Colonic mucosa (tissue), 4 donors: ENCODE measurements at regions not wholly inside any gene's neighbourhood (a gene's known extent, or its start where the extent isn't known, plus 50 kb on each side); places are given as distances from the start of the nearest gene placed in this dataset.
A peak's percentile ranks its signal among the peaks of the same experiment; 100 is the strongest.

Source experiments
- DNase-seq: peaks from one replicate; pipeline ENCODE4 v3.0.0-alpha.2; 2020
- H3K27ac ChIP-seq: fragments of 200-600 bp; one replicate; pipeline ENCODE4 v1.8.0; 2021
- H3K27me3 ChIP-seq: fragments of 200-600 bp; one replicate; pipeline ENCODE4 v1.8.0; 2021
- H3K36me3 ChIP-seq: fragments of 200-600 bp; one replicate; pipeline ENCODE4 v1.8.0; 2021
- H3K4me1 ChIP-seq: fragments of 200-600 bp; one replicate; pipeline ENCODE4 v1.8.0; 2021; ENCODE audit warnings: mild to moderate bottlenecking
- H3K4me3 ChIP-seq: fragments of 200-600 bp; one replicate; pipeline ENCODE4 v1.8.0; 2021
- H3K9ac ChIP-seq, 2 donors: one replicate each; pipeline ENCODE4 v1.7.0; 2013; ENCODE audit warnings: control low read depth in 2 of 2, low read depth in 2 of 2, low read length in 2 of 2
- H3K9me3 ChIP-seq: fragments of 200-600 bp; one replicate; pipeline ENCODE4 v1.8.0; 2021
- CTCF ChIP-seq: fragments of 200-600 bp; IDR thresholded peaks from one replicate; pipeline ENCODE4 v1.8.0; 2022; ENCODE audit warnings: antibody characterized with exemption, mild to moderate bottlenecking
- intact Hi-C: fragments of 100-400 bp; cut with DNase I; formaldehyde crosslinking; loops from one replicate; pipeline ENCODE4 v1.14.1; 2022
- donor health status: healthy.
- donor health status: DM: no; HTN: no; CAD: no.
- donor health status: DM: no; HTN: no; CAD: no.

DNA sequence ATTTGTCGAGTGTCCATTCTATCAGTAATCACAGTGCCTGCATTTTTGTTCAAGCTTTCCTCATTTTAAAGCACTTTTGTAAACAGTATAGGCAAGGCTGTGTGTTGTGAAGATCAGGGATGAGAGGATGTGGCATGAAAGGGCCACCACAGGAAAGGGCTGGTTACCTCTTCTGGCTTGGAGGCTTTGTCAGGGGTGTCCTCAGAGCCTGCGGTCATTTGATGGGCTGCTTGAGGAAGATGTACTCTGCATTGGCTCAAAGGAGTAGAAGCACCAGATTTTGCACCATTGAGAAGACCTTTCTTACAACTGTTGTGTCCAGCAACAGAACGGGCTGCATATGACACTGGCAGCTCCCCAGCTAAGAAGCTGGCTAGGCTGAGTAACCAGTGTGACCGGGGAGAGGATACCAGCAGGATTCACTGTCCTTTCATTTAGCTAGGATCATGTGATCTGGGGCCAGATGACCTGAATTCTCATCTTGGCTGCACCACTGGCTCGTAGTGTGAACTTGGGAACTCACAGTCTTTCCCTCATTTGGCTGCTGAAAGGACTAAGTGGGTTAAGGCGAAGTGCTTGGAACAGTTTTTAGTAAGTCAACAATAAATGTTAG lies 380.2 kb downstream of the FGF9 start:
- Histone ChIP-seq H3K4me3 (no peak overlapping the region), H3K36me3 (no peaks in the 10 kb centered on the region), H3K9me3 (no peaks in the 10 kb centered on the region), H3K4me1 (no peaks in the 10 kb centered on the region), H3K27ac (no peak overlapping the region), H3K9ac (no peak overlapping the region), H3K27me3 (no peaks in the 10 kb centered on the region)
- DNase-seq = no peak
- TF ChIP-seq CTCF = no peak
- intact Hi-C loops = no loop called here

GRCh38 chr13:22053053-22053452 lies 382.2 kb downstream of the FGF9 start:
- no peaks in the 10 kb centered on the region for H3K4me1 ChIP-seq
- no peaks in the 10 kb centered on the region for H3K9me3 ChIP-seq
- intact Hi-C loops = no loop called here
- no peak overlapping the region for H3K27ac ChIP-seq
- H3K9ac ChIP-seq = no peak overlapping the region
- H3K4me3 ChIP-seq = no peak overlapping the region
- no peak for TF ChIP-seq CTCF
- no peaks in the 10 kb centered on the region for H3K27me3 ChIP-seq
- no peak for DNase-seq
- H3K36me3 ChIP-seq = no peaks in the 10 kb centered on the region

DNA sequence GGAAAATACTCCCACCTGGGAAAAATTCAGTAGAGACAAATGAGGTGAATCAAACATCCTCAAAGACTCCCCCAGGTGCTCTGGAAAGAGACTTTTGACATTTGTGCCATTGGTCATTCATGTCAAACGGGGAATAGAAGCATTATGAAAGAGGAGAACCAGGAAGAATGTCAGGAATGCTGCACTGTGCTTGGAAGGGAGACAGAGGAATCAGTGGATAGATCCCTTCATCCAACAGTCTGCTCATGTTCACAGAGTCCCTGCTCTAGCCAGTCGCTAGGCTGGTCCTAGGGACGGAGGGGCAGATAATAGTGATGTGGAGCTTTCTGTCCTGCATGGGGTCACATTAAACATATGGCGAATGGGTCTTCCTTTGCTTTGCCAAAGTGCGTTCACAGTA lies 384.4 kb downstream of the FGF9 start:
- TF ChIP-seq CTCF = no peak
- DNase-seq = no peak
- Histone ChIP-seq H3K36me3 (no peaks in the 10 kb centered on the region), H3K4me3 (no peak overlapping the region), H3K27me3 (no peaks in the 10 kb centered on the region), H3K4me1 (no peaks in the 10 kb centered on the region), H3K9me3 (no peaks in the 10 kb centered on the region), H3K9ac (no peak overlapping the region), H3K27ac (no peak overlapping the region)
- intact Hi-C loops = no loop called here

GRCh38 chr13:22060187-22060586 lies 389.3 kb downstream of the FGF9 start:
- Histone ChIP-seq H3K4me3 (no peak overlapping the region), H3K27ac (no peak overlapping the region), H3K27me3 (no peaks in the 10 kb centered on the region), H3K36me3 (no peaks in the 10 kb centered on the region), H3K9me3 (no peaks in the 10 kb centered on the region), H3K9ac (no peak overlapping the region), H3K4me1 (no peaks in the 10 kb centered on the region)
- DNase-seq = no peak
- intact Hi-C loops = no loop called here
- no peak for TF ChIP-seq CTCF

- DNase-seq = no peak
- H3K27ac ChIP-seq = peak overlapping the region; percentile 44
- intact Hi-C loops = no loop called here
- no peaks in the 10 kb centered on the region for H3K36me3 ChIP-seq
- no peaks in the 10 kb centered on the region for H3K27me3 ChIP-seq
- no peak overlapping the region for H3K4me3 ChIP-seq
- no peak overlapping the region for H3K9ac ChIP-seq
- no peaks in the 10 kb centered on the region for H3K9me3 ChIP-seq
- no peaks in the 10 kb centered on the region for H3K4me1 ChIP-seq
- no peak for TF ChIP-seq CTCF
These were observed 390.5 kb downstream of the FGF9 start for GRCh38 chr13:22061371-22061805.
